ENCODE measurements at regions not wholly inside any gene's neighbourhood (a gene's known extent, or its start where the extent isn't known, plus 50 kb on each side); places are given as distances from the start of the nearest gene placed in this dataset.

DNA sequence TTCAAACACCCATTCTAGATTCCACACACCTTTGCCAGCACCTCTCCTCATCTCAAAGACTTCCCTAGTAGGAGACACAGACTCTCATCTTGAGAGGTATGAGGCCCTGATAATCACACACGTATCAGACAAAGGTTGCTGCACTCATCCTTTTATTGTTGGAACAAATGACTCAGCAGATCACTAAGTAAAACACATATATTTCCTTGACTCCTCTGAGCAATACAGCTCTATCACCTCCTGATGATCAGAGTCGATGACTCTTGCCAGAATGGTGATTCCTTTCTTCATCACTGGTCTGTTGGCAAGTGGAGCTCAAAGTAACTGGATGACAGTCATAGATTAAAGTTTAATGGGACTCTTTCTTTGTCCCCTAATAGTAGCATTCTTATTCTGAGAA lies 1049.2 kb upstream of the ZEB2 start:
- TF ChIP-seq CTCF (IDR thresholded peaks at IDR 0.05) (no peak), POLR2A (IDR thresholded peaks at IDR 0.05) (no peak)
